HCT116 (cell line): ENCODE measurements at regions not wholly inside any gene's neighbourhood (a gene's known extent, or its start where the extent isn't known, plus 50 kb on each side); places are given as distances from the start of the nearest gene placed in this dataset.

Experiments used
- ATAC-seq: fragments of 200-7000 bp; cut with Tn5 transposase; 2 replicates; pipeline ENCODE4 v1.9.1; 2020; ENCODE audit warnings: mild to moderate bottlenecking, moderate library complexity
- BruUV-seq: library from RNA; stranded (reverse); fragments of 400-500 nt; replicated peaks from 2 replicates; lab custom pipeline; 2021; lab: Mats Ljungman, UMichigan
- CTCF ChIA-PET: fragments of 300-600 bp; sonication (Branson Sonifier 250); formaldehyde crosslinking; loops from one replicate; lab custom pipeline; 2021; ENCODE audit warnings: antibody characterized with exemption; lab: Charles Lee
- POLR2A ChIA-PET: fragments of 300-600, 350-600 bp; sonication (Branson Sonifier 250); formaldehyde crosslinking; loops from one replicate; lab custom pipeline; 2021; ENCODE audit warnings: antibody characterized with exemption; lab: Charles Lee
- RAD21 ChIA-PET, 2 experiments: fragments of 300-600 bp; sonication (Branson Sonifier 250); formaldehyde crosslinking; loops; one replicate each; lab custom pipeline; 2023; ENCODE audit warnings: low total read pairs in 2 of 2; ENCODE audit not compliant: uncharacterized antibody in 2 of 2, unreplicated experiment in 2 of 2, low non-redundant PET in 1 of 2; lab: Charles Lee
- DNase-seq: peaks from one replicate; pipeline ENCODE4 v3.0.0-alpha.2; 2010; ENCODE audit warnings: low read depth, low spot score
- H2AFZ ChIP-seq: fragments of 200-600 bp; shearing (Covaris generic), sonication (generic); 2 replicates; pipeline ENCODE4 v1.6.1; 2017; ENCODE audit warnings: low read depth, mixed run types, mixed read lengths, antibody characterized with exemption, low read length; ENCODE audit not compliant: poor library complexity, severe bottlenecking
- H3K27ac ChIP-seq: 2 replicates; pipeline ENCODE4 v1.5.1; 2012; ENCODE audit warnings: low read depth, low read length
- H3K27me3 ChIP-seq: fragments of 200-600 bp; sonication (generic); 2 replicates; pipeline ENCODE4 v1.6.1; 2016; ENCODE audit warnings: mixed run types, low read length, mixed read lengths; ENCODE audit not compliant: insufficient read depth
- H3K36me3 ChIP-seq, 2 experiments: fragments of 200-500 bp in 1 of 2; fragments of 200-600 bp in 1 of 2; sonication (Bioruptor generic) in 1 of 2; sonication (generic) in 1 of 2; 2 replicates each; pipeline versions ENCODE4 v1.5.1 to v1.6.1; 2014 to 2016; ENCODE audit warnings: low read length in 2 of 2, inconsistent platforms in 1 of 2, mixed read lengths in 1 of 2, mixed run types in 1 of 2; ENCODE audit not compliant: insufficient read depth in 2 of 2, control insufficient read depth in 1 of 2
- H3K4me1 ChIP-seq, 2 experiments: fragments of 200-600 bp in 1 of 2; sonication (generic) in 1 of 2; 2 replicates each; pipeline versions ENCODE4 v1.5.1 to v1.6.1; 2012 to 2017; ENCODE audit warnings: low read length in 2 of 2, inconsistent platforms in 1 of 2, mild to moderate bottlenecking in 1 of 2, mixed read lengths in 1 of 2, mixed run types in 1 of 2, moderate library complexity in 1 of 2; ENCODE audit not compliant: insufficient read depth in 2 of 2, control insufficient read depth in 1 of 2
- H3K4me2 ChIP-seq: fragments of 200-600 bp; sonication (generic); 2 replicates; pipeline ENCODE4 v1.6.1; 2017; ENCODE audit warnings: mixed run types, low read length, mixed read lengths
- H3K4me3 ChIP-seq, 2 experiments: fragments of 200-600 bp in 1 of 2; sonication (generic) in 1 of 2; replicated peaks in 1 of 2; 2 replicates each; pipeline ENCODE4 v1.5.1; 2011 to 2016; ENCODE audit warnings: low read length in 2 of 2, control low read depth in 1 of 2, low read depth in 1 of 2, mild to moderate bottlenecking in 1 of 2, mixed read lengths in 1 of 2, mixed run types in 1 of 2
- H3K79me2 ChIP-seq: fragments of 200-600 bp; sonication (generic); 2 replicates; pipeline ENCODE4 v1.6.1; 2017; ENCODE audit warnings: mild to moderate bottlenecking, mixed run types, low read length, moderate library complexity, mixed read lengths; ENCODE audit not compliant: insufficient read depth
- H3K9ac ChIP-seq: fragments of 200-600 bp; sonication (generic); 2 replicates; pipeline ENCODE4 v1.6.1; 2016; ENCODE audit warnings: low read length, mixed read lengths
- H3K9me2 ChIP-seq: fragments of 200-600 bp; sonication (generic), shearing (Covaris generic); 2 replicates; pipeline ENCODE4 v1.6.1; 2017; ENCODE audit warnings: mixed run types, mild to moderate bottlenecking, moderate library complexity; ENCODE audit not compliant: insufficient read depth
- H3K9me3 ChIP-seq, 2 experiments: fragments of 200-500 bp in 1 of 2; fragments of 200-600 bp in 1 of 2; sonication (Bioruptor generic) in 1 of 2; sonication (generic) in 1 of 2; 2 replicates each; pipeline ENCODE4 v1.6.1; 2014 to 2017; ENCODE audit warnings: low read length in 2 of 2, mixed read lengths in 2 of 2, inconsistent platforms in 1 of 2, low read depth in 1 of 2, mild to moderate bottlenecking in 1 of 2, mixed run types in 1 of 2, moderate library complexity in 1 of 2; ENCODE audit not compliant: control insufficient read depth in 1 of 2, insufficient read depth in 1 of 2
- H4K20me1 ChIP-seq: fragments of 200-600 bp; sonication (generic), shearing (Covaris generic); 2 replicates; pipeline ENCODE4 v1.6.1; 2017; ENCODE audit warnings: mixed run types, mild to moderate bottlenecking, moderate library complexity; ENCODE audit not compliant: insufficient read depth
- CBX3 ChIP-seq: IDR thresholded peaks from 2 replicates; pipeline ENCODE4 v1.6.1; 2012; ENCODE audit warnings: low read depth
- EGR1 ChIP-seq: IDR thresholded peaks from 2 replicates; pipeline ENCODE4 v1.6.1; 2012; ENCODE audit warnings: low read depth
- ELF1 ChIP-seq: IDR thresholded peaks from 2 replicates; pipeline ENCODE4 v1.6.1; 2012; ENCODE audit warnings: low read depth, borderline replicate concordance
- FOSL1 ChIP-seq: IDR thresholded peaks from 2 replicates; pipeline ENCODE4 v1.6.1; 2012; ENCODE audit warnings: low read depth
- JUND ChIP-seq: IDR thresholded peaks from 2 replicates; pipeline ENCODE4 v1.6.1; 2012
- RAD21 ChIP-seq: IDR thresholded peaks from 2 replicates; pipeline ENCODE4 v1.6.1; 2012; ENCODE audit warnings: low read depth, mild to moderate bottlenecking
- SIN3A ChIP-seq: IDR thresholded peaks from 2 replicates; pipeline ENCODE4 v1.6.1; 2012; ENCODE audit warnings: low read depth
- SP1 ChIP-seq: IDR thresholded peaks from 2 replicates; pipeline ENCODE4 v1.6.1; 2012; ENCODE audit warnings: low read depth
- SRF ChIP-seq: IDR thresholded peaks from 2 replicates; pipeline ENCODE4 v1.6.1; 2012; ENCODE audit warnings: low read depth
- YY1 ChIP-seq: IDR thresholded peaks from 2 replicates; pipeline ENCODE4 v1.6.1; 2011; ENCODE audit warnings: low read length, low read depth, moderate library complexity, mild to moderate bottlenecking; ENCODE audit not compliant: insufficient replicate concordance; ENCODE audit errors: extremely low read depth
- ZFX ChIP-seq: fragments of 450-650 bp; IDR thresholded peaks from 2 replicates; pipeline ENCODE4 v1.6.1; 2017
- intact Hi-C: fragments of 100-400 bp; cut with micrococcal nuclease; formaldehyde crosslinking; loops from 2 replicates; pipeline ENCODE4 v1.10.0; 2022
- TF ChIP-seq, protein P1 (sequence below): IDR thresholded peaks from 2 replicates; pipeline ENCODE4 v1.6.1; 2012
- TF ChIP-seq, protein P2 (sequence below): IDR thresholded peaks from 2 replicates; pipeline ENCODE4 v1.6.1; 2011; ENCODE audit warnings: mild to moderate bottlenecking, low read length, moderate library complexity; ENCODE audit not compliant: insufficient replicate concordance; ENCODE audit errors: extremely low read depth
- TF ChIP-seq, protein P3 (sequence below): IDR thresholded peaks from 2 replicates; pipeline ENCODE4 v1.6.1; 2012; ENCODE audit warnings: low read depth

DNA sequence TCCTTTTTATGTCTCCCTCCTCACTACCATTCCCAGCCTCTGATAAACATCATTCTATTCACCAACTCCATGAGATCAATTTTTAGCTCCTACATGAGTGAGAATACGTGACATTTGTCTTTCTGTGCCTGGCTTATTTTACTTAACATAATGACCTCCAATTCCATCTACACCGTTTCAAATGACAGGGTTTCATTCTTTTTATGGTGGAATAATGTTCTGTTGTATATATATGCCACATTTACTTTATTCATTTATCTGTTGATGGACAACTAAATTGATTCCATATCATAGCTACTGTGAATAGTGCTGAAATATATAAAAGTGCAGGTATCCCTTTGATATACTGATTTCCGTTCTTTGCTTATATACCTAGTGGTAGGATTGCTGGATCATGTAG lies 503.9 kb downstream of the SMARCA1 start:
- Histone ChIP-seq H3K79me2 (no peaks in the 10 kb centered on the region), H3K4me3 (no peak overlapping the region), H2AFZ (no peak overlapping the region), H3K36me3 (no peaks in the 10 kb centered on the region), H3K9ac (no peak overlapping the region), H3K9me2 (no peaks in the 10 kb centered on the region), H3K27me3 (no peaks in the 10 kb centered on the region), H3K27ac (no peak overlapping the region), H3K9me3 (no peaks in the 10 kb centered on the region), H4K20me1 (no peaks in the 10 kb centered on the region), H3K4me1 (no peaks in the 10 kb centered on the region), H3K4me2 (no peak overlapping the region)
- DNase-seq (no peak), ATAC-seq (no peak)
- POLR2A ChIA-PET = no interaction called here
- BruUV-seq = no TSS peak
- CTCF ChIA-PET = no interaction called here
- TF ChIP-seq SP1 (no peak), ZFX (no peak), YY1 (no peak), JUND (no peak), EGR1 (no peak), CBX3 (no peak), RAD21 (no peak)
- TF ChIP-seq, protein P1, sequence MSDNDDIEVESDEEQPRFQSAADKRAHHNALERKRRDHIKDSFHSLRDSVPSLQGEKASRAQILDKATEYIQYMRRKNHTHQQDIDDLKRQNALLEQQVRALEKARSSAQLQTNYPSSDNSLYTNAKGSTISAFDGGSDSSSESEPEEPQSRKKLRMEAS = no peak
- TF ChIP-seq, protein P2, sequence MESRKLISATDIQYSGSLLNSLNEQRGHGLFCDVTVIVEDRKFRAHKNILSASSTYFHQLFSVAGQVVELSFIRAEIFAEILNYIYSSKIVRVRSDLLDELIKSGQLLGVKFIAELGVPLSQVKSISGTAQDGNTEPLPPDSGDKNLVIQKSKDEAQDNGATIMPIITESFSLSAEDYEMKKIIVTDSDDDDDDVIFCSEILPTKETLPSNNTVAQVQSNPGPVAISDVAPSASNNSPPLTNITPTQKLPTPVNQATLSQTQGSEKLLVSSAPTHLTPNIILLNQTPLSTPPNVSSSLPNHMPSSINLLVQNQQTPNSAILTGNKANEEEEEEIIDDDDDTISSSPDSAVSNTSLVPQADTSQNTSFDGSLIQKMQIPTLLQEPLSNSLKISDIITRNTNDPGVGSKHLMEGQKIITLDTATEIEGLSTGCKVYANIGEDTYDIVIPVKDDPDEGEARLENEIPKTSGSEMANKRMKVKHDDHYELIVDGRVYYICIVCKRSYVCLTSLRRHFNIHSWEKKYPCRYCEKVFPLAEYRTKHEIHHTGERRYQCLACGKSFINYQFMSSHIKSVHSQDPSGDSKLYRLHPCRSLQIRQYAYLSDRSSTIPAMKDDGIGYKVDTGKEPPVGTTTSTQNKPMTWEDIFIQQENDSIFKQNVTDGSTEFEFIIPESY = no peak
- RAD21 ChIA-PET = no interaction called here
- intact Hi-C loops = no loop called here

DNA sequence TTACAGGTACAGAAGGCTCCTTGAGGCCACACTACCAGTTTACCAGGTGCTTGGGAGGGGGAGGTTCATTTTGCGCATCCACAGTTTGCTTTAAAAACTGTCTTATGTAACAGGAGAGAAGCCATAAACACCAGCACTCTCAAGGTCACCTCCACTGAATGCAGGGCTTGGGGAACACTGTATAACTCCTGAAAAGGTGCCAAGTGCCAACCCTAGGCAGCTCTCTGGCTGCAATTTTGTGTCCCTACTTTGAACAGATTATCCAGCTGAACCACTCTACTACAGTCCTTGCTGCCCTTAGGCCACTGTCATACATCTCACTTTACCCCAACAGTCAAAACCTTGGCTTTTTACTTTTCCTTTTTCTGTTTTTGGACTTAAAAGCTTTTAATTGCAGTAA lies 507.9 kb downstream of the SMARCA1 start:
- Histone ChIP-seq H3K36me3 (no peaks in the 10 kb centered on the region), H3K9me3 (no peaks in the 10 kb centered on the region), H3K4me3 (no peak overlapping the region), H3K79me2 (no peaks in the 10 kb centered on the region), H3K4me2 (no peak overlapping the region), H3K9me2 (no peaks in the 10 kb centered on the region), H4K20me1 (no peaks in the 10 kb centered on the region), H3K4me1 (no peaks in the 10 kb centered on the region), H3K27me3 (no peaks in the 10 kb centered on the region), H2AFZ (no peak overlapping the region), H3K9ac (no peak overlapping the region), H3K27ac (no peak overlapping the region)
- ATAC-seq (no peak), DNase-seq (no peak)
- ChIA-PET RAD21 (no interaction called here), POLR2A (no interaction called here), CTCF (no interaction called here)
- BruUV-seq = no TSS peak
- intact Hi-C loops = no loop called here
- TF ChIP-seq ELF1 (no peak), SP1 (no peak), SRF (no peak), RAD21 (no peak), FOSL1 (no peak), YY1 (no peak), SIN3A (no peak)
- TF ChIP-seq, protein P3, sequence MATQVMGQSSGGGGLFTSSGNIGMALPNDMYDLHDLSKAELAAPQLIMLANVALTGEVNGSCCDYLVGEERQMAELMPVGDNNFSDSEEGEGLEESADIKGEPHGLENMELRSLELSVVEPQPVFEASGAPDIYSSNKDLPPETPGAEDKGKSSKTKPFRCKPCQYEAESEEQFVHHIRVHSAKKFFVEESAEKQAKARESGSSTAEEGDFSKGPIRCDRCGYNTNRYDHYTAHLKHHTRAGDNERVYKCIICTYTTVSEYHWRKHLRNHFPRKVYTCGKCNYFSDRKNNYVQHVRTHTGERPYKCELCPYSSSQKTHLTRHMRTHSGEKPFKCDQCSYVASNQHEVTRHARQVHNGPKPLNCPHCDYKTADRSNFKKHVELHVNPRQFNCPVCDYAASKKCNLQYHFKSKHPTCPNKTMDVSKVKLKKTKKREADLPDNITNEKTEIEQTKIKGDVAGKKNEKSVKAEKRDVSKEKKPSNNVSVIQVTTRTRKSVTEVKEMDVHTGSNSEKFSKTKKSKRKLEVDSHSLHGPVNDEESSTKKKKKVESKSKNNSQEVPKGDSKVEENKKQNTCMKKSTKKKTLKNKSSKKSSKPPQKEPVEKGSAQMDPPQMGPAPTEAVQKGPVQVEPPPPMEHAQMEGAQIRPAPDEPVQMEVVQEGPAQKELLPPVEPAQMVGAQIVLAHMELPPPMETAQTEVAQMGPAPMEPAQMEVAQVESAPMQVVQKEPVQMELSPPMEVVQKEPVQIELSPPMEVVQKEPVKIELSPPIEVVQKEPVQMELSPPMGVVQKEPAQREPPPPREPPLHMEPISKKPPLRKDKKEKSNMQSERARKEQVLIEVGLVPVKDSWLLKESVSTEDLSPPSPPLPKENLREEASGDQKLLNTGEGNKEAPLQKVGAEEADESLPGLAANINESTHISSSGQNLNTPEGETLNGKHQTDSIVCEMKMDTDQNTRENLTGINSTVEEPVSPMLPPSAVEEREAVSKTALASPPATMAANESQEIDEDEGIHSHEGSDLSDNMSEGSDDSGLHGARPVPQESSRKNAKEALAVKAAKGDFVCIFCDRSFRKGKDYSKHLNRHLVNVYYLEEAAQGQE = no peak
- TF ChIP-seq, protein P2 = no peak
